PC-9 (cell line): ENCODE measurements at regions not wholly inside any gene's neighbourhood (a gene's known extent, or its start where the extent isn't known, plus 50 kb on each side); places are given as distances from the start of the nearest gene placed in this dataset.

Experiments used
- BruUV-seq: library from RNA; stranded (reverse); fragments of 400-500 nt; replicated peaks from 2 replicates; lab custom pipeline; 2021; lab: Mats Ljungman, UMichigan
- CTCF ChIA-PET: fragments of 300-600 bp; sonication (Branson Sonifier 250); formaldehyde crosslinking; loops from one replicate; lab custom pipeline; 2022; ENCODE audit warnings: antibody characterized with exemption; lab: Charles Lee
- POLR2A ChIA-PET: fragments of 300-600 bp; sonication (Branson Sonifier 250); formaldehyde crosslinking; loops from one replicate; lab custom pipeline; 2022; ENCODE audit warnings: antibody characterized with exemption; ENCODE audit not compliant: unreplicated experiment; lab: Charles Lee
- DNase-seq, 2 experiments: peaks; one replicate each; pipeline versions ENCODE4 v3.0.0 to v3.0.0-alpha.2; 2015 to 2022; ENCODE audit warnings: mixed read lengths in 1 of 2
- H2AFZ ChIP-seq: fragments of 200-600 bp; sonication (generic); 2 replicates; pipeline ENCODE4 v1.8.1; 2017; ENCODE audit warnings: antibody characterized with exemption
- H3F3A ChIP-seq: fragments of 200-600 bp; sonication (generic); 2 replicates; pipeline ENCODE4 v1.8.1; 2017; ENCODE audit warnings: antibody characterized with exemption, mild to moderate bottlenecking, low read depth; ENCODE audit not compliant: insufficient read depth
- H3K27ac ChIP-seq: fragments of 200-600 bp; sonication (generic); 2 replicates; pipeline ENCODE4 v1.6.1; 2016; ENCODE audit warnings: mixed run types
- H3K27me3 ChIP-seq: fragments of 200-600 bp; sonication (generic); 2 replicates; pipeline ENCODE4 v1.6.1; 2016; ENCODE audit warnings: low read depth, mixed run types; ENCODE audit not compliant: insufficient read depth
- H3K36me3 ChIP-seq: fragments of 200-600 bp; sonication (generic); 2 replicates; pipeline ENCODE4 v1.6.1; 2016; ENCODE audit warnings: low read depth, mixed run types
- H3K4me1 ChIP-seq: fragments of 200-600 bp; sonication (generic); replicated peaks from 2 replicates; pipeline ENCODE4 v1.6.1; 2016; ENCODE audit warnings: mixed run types; ENCODE audit not compliant: insufficient read depth
- H3K4me2 ChIP-seq: fragments of 200-600 bp; sonication (generic); 2 replicates; pipeline ENCODE4 v1.6.1; 2017; ENCODE audit warnings: mixed run types
- H3K4me3 ChIP-seq: fragments of 200-600 bp; sonication (generic); 2 replicates; pipeline ENCODE4 v1.6.1; 2016; ENCODE audit warnings: mixed run types
- H3K79me2 ChIP-seq: fragments of 200-600 bp; sonication (generic); 2 replicates; pipeline ENCODE4 v1.6.1; 2017; ENCODE audit warnings: low read depth, mixed run types
- H3K9me2 ChIP-seq: fragments of 200-600 bp; sonication (generic); 2 replicates; pipeline ENCODE4 v1.8.1; 2017; ENCODE audit warnings: mild to moderate bottlenecking; ENCODE audit not compliant: insufficient read depth
- H3K9me3 ChIP-seq: fragments of 200-600 bp; sonication (generic); 2 replicates; pipeline ENCODE4 v1.8.1; 2016; ENCODE audit warnings: low read depth; ENCODE audit not compliant: insufficient read depth
- H4K20me1 ChIP-seq: fragments of 200-600 bp; sonication (generic); 2 replicates; pipeline ENCODE4 v1.8.1; 2017; ENCODE audit not compliant: insufficient read depth
- EZH2 ChIP-seq: fragments of 200-600 bp; sonication (generic); IDR thresholded peaks from 2 replicates; pipeline ENCODE4 v1.8.0; 2017; ENCODE audit warnings: antibody characterized with exemption, low read depth
- intact Hi-C: fragments of 100-400 bp; cut with micrococcal nuclease; formaldehyde crosslinking; loops from one replicate; pipeline ENCODE4 v1.10.0; 2022; ENCODE audit not compliant: unreplicated experiment
- TF ChIP-seq, protein P1 (sequence below): fragments of 200-600 bp; sonication (generic); conservative IDR thresholded peaks from 2 replicates; pipeline ENCODE4 v1.6.1; 2017; ENCODE audit warnings: mixed run types, antibody characterized with exemption, mild to moderate bottlenecking, moderate library complexity

GRCh38 chr2:239688840-239689239, 288.0 kb upstream of the HDAC4 start:
- no peaks in the 10 kb centered on the region for H3K36me3 ChIP-seq
- CTCF ChIA-PET = no interaction called here
- H3K4me3 ChIP-seq = no peak overlapping the region
- H3K9me3 ChIP-seq = no peaks in the 10 kb centered on the region
- DNase-seq = no peak
- H3K4me1 ChIP-seq = no peaks in the 10 kb centered on the region
- H3K79me2 ChIP-seq = no peaks in the 10 kb centered on the region
- no peaks in the 10 kb centered on the region for H3K9me2 ChIP-seq
- no peak for TF ChIP-seq EZH2
- TF ChIP-seq, protein P1, sequence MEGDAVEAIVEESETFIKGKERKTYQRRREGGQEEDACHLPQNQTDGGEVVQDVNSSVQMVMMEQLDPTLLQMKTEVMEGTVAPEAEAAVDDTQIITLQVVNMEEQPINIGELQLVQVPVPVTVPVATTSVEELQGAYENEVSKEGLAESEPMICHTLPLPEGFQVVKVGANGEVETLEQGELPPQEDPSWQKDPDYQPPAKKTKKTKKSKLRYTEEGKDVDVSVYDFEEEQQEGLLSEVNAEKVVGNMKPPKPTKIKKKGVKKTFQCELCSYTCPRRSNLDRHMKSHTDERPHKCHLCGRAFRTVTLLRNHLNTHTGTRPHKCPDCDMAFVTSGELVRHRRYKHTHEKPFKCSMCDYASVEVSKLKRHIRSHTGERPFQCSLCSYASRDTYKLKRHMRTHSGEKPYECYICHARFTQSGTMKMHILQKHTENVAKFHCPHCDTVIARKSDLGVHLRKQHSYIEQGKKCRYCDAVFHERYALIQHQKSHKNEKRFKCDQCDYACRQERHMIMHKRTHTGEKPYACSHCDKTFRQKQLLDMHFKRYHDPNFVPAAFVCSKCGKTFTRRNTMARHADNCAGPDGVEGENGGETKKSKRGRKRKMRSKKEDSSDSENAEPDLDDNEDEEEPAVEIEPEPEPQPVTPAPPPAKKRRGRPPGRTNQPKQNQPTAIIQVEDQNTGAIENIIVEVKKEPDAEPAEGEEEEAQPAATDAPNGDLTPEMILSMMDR = no peak
- no peaks in the 10 kb centered on the region for H4K20me1 ChIP-seq
- peaks cover 98% of the 10 kb centered on the region for H3K27me3 ChIP-seq
- POLR2A ChIA-PET = no interaction called here
- H2AFZ ChIP-seq = no peak overlapping the region
- H3K27ac ChIP-seq = no peak overlapping the region
- BruUV-seq = no TSS peak
- H3K4me2 ChIP-seq = no peak overlapping the region
- intact Hi-C loops = no loop called here
- no peaks in the 10 kb centered on the region for H3F3A ChIP-seq

DNA sequence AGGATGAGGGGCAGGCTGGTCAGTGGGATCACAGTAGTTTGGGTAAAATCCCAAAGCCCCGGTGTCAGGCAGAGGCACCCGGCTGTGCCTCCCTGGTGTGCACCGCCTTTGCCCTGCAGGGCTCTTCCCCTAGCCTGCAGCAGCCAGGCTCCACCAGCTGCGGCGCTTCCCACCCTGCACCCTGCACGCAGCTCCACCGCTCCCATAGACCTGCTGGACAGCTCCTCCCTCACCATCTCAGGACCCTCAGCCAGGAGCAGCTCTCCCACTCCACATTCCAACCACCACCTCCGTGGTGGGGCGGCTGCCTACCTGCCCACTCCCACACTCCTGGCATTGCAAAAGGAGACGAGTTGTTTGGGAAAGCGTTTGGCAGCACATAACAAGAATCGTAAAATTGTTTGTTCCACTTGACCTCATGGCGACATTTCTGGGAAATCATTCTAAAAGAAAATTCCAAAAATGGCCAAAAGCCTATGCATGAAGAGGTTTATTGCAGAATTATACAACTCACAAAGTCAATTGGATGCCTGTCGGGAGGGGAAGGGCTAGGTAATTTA, 287.4 kb upstream of the HDAC4 start:
- CTCF ChIA-PET = no interaction called here
- H3K27ac ChIP-seq = no peak overlapping the region
- no peaks in the 10 kb centered on the region for H3K9me3 ChIP-seq
- H3K4me3 ChIP-seq = no peak overlapping the region
- POLR2A ChIA-PET = no interaction called here
- no peaks in the 10 kb centered on the region for H4K20me1 ChIP-seq
- H3F3A ChIP-seq = no peaks in the 10 kb centered on the region
- peaks cover 98% of the 10 kb centered on the region for H3K27me3 ChIP-seq
- no peaks in the 10 kb centered on the region for H3K9me2 ChIP-seq
- intact Hi-C loops = no loop called here
- no peak overlapping the region for H2AFZ ChIP-seq
- no peaks in the 10 kb centered on the region for H3K4me1 ChIP-seq
- no TSS peak for BruUV-seq
- no peak overlapping the region for H3K4me2 ChIP-seq
- DNase-seq = no peak
- H3K36me3 ChIP-seq = no peaks in the 10 kb centered on the region
- TF ChIP-seq, protein P1 = peak; percentile 56; the same call in 1 of the 2 replicates
- TF ChIP-seq EZH2 = no peak
- no peaks in the 10 kb centered on the region for H3K79me2 ChIP-seq

DNA sequence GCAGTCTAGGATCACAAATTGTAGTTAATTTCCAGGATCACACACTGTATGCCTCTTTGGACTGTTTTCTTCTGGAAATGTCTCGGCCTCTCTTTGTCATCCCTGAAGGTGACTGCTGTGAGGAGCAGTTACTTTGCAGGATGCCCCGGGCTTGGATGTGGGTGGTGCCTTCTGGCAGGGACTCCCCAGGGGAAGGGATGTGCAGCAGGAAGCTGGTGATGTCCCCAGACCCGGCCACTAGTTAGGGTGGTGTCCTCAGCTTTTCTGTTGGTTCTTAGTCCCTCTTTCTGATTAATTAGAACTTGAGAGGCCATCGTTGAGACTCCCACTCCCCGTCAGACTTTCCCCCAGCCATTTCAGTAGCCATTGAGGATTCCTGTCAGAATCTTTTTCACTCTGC, 286.6 kb upstream of the HDAC4 start:
- no peak overlapping the region for H2AFZ ChIP-seq
- no peaks in the 10 kb centered on the region for H3K9me3 ChIP-seq
- no peak for DNase-seq
- no peaks in the 10 kb centered on the region for H3K79me2 ChIP-seq
- POLR2A ChIA-PET = no interaction called here
- peaks cover 98% of the 10 kb centered on the region for H3K27me3 ChIP-seq
- H3F3A ChIP-seq = no peaks in the 10 kb centered on the region
- H3K4me1 ChIP-seq = no peaks in the 10 kb centered on the region
- no peaks in the 10 kb centered on the region for H3K36me3 ChIP-seq
- CTCF ChIA-PET = no interaction called here
- no peak overlapping the region for H3K4me2 ChIP-seq
- intact Hi-C loops = no loop called here
- H3K4me3 ChIP-seq = no peak overlapping the region
- BruUV-seq = no TSS peak
- no peaks in the 10 kb centered on the region for H4K20me1 ChIP-seq
- H3K9me2 ChIP-seq = no peaks in the 10 kb centered on the region
- no peak for TF ChIP-seq EZH2
- TF ChIP-seq, protein P1 = no peak
- H3K27ac ChIP-seq = no peak overlapping the region
